HG03103 (cell line): ENCODE measurements at regions not wholly inside any gene's neighbourhood (a gene's known extent, or its start where the extent isn't known, plus 50 kb on each side); places are given as distances from the start of the nearest gene placed in this dataset.

ENCODE experiments used
- ATAC-seq: cut with Tn5 transposase; IDR thresholded peaks from one replicate; pipeline ENCODE4 v1.9.1; 2021; ENCODE audit warnings: low read depth; ENCODE audit not compliant: unreplicated experiment

GRCh38 chr13:73131247-73131646, 72.4 kb downstream of the KLF5 start:
- ATAC-seq: no peak

GRCh38 chr13:73129023-73129422, 70.2 kb downstream of the KLF5 start:
- ATAC-seq: no peak
